HepG2 (cell line): ENCODE measurements at regions not wholly inside any gene's neighbourhood (a gene's known extent, or its start where the extent isn't known, plus 50 kb on each side); places are given as distances from the start of the nearest gene placed in this dataset.

Source experiments
- ATF7-NPFF ChIP-seq: sonication (generic); formaldehyde crosslinking; IDR thresholded peaks from 2 replicates; pipeline ENCODE4 v1.8.1; 2023; ENCODE audit warnings: mild to moderate bottlenecking, low read depth, missing genetic modification reagents, moderate library complexity
- CCAR2 ChIP-seq: fragments of 200-400 bp; formaldehyde crosslinking; optimal IDR thresholded peaks from 2 replicates; pipeline ENCODE3; 2018; ENCODE audit warnings: low read depth, mild to moderate bottlenecking, low read length, moderate library complexity
- IKZF4 ChIP-seq: sonication (generic); formaldehyde crosslinking; IDR thresholded peaks from 2 replicates; pipeline ENCODE4 v1.5.1; 2020; ENCODE audit warnings: borderline replicate concordance, mild to moderate bottlenecking, low read depth, missing genetic modification reagents; ENCODE audit errors: not compliant biosample characterization
- KLF6 ChIP-seq: IDR thresholded peaks from 2 replicates; pipeline ENCODE4 v1.8.0; 2016; ENCODE audit warnings: missing biosample characterization, missing genetic modification reagents
- KMT2A ChIP-seq: sonication (generic); formaldehyde crosslinking; IDR thresholded peaks from 2 replicates; pipeline ENCODE4 v1.4.0; 2020; ENCODE audit warnings: missing genetic modification reagents
- MAX ChIP-seq: IDR thresholded peaks from 2 replicates; pipeline ENCODE4 v1.6.1; 2012; ENCODE audit warnings: inconsistent platforms
- MZF1 ChIP-seq: sonication (generic); formaldehyde crosslinking; IDR thresholded peaks from 2 replicates; pipeline ENCODE4 v1.8.1; 2023; ENCODE audit warnings: mild to moderate bottlenecking, missing genetic modification reagents, borderline replicate concordance
- NCOR1 ChIP-seq: fragments of 200-600 bp; sonication (generic); IDR thresholded peaks from 2 replicates; pipeline ENCODE4 v1.7.0; 2017; ENCODE audit warnings: antibody characterized with exemption, low read length, borderline replicate concordance
- PAF1 ChIP-seq: IDR thresholded peaks from 2 replicates; pipeline ENCODE4 v1.6.1; 2016; ENCODE audit warnings: missing genetic modification reagents, missing compliant biosample characterization
- PATZ1 ChIP-seq: sonication (generic); formaldehyde crosslinking; IDR thresholded peaks from 2 replicates; pipeline ENCODE4 v1.4.0; 2020; ENCODE audit warnings: missing genetic modification reagents
- PAX8 ChIP-seq: sonication (generic); formaldehyde crosslinking; IDR thresholded peaks from 2 replicates; pipeline ENCODE4 v1.8.0; 2022; ENCODE audit warnings: mild to moderate bottlenecking, missing genetic modification reagents, borderline replicate concordance
- PHF5A ChIP-seq: IDR thresholded peaks from one replicate; pipeline ENCODE4 v1.6.1; 2018; ENCODE audit warnings: low read depth, missing genetic modification reagents; ENCODE audit not compliant: unreplicated experiment
- REXO4 ChIP-seq: sonication (generic); formaldehyde crosslinking; IDR thresholded peaks from 2 replicates; pipeline ENCODE4 v1.8.0; 2022; ENCODE audit warnings: missing genetic modification reagents, mild to moderate bottlenecking, borderline replicate concordance
- SRSF4 ChIP-seq: fragments of 200-400 bp; formaldehyde crosslinking; IDR thresholded peaks from one replicate; pipeline ENCODE4 v1.6.1; 2018; ENCODE audit warnings: mild to moderate bottlenecking, low read depth, low read length, moderate library complexity; ENCODE audit not compliant: poor library complexity, severe bottlenecking
- TBX2 ChIP-seq: sonication (generic); formaldehyde crosslinking; IDR thresholded peaks from 2 replicates; pipeline ENCODE4 v1.5.0; 2020; ENCODE audit warnings: missing genetic modification reagents, mild to moderate bottlenecking, borderline replicate concordance
- TCF12 ChIP-seq, 2 experiments: fragments of 450-650 bp in 1 of 2; sonication (generic) in 1 of 2; formaldehyde crosslinking in 1 of 2; IDR thresholded peaks; 2 replicates each; pipeline versions ENCODE4 v1.6.1 to v1.8.0; 2017 to 2022; ENCODE audit warnings: antibody characterized with exemption in 1 of 2, mild to moderate bottlenecking in 1 of 2, missing genetic modification reagents in 1 of 2, moderate library complexity in 1 of 2
- TRIM22 ChIP-seq: fragments of 450-650 bp; IDR thresholded peaks from 2 replicates; pipeline ENCODE4 v1.6.1; 2017
- UBTF ChIP-seq: sonication (generic); formaldehyde crosslinking; IDR thresholded peaks from 2 replicates; pipeline ENCODE4 v1.4.0; 2020; ENCODE audit warnings: mild to moderate bottlenecking, missing genetic modification reagents
- ZBTB38 ChIP-seq: sonication (generic); formaldehyde crosslinking; IDR thresholded peaks from 2 replicates; pipeline ENCODE4 v1.5.1; 2020; ENCODE audit warnings: mild to moderate bottlenecking, missing genetic modification reagents
- ZNF160 ChIP-seq: sonication (generic); formaldehyde crosslinking; IDR thresholded peaks from 2 replicates; pipeline ENCODE4 v1.8.0; 2022; ENCODE audit warnings: mild to moderate bottlenecking, inconsistent platforms, missing genetic modification reagents
- ZNF33A ChIP-seq: sonication (generic); formaldehyde crosslinking; IDR thresholded peaks from 2 replicates; pipeline ENCODE4 v1.5.1; 2020; ENCODE audit warnings: missing genetic modification reagents, mild to moderate bottlenecking, moderate library complexity, borderline replicate concordance
- ZNF670 ChIP-seq: sonication (generic); formaldehyde crosslinking; IDR thresholded peaks from 2 replicates; pipeline ENCODE4 v1.8.0; 2022; ENCODE audit warnings: mild to moderate bottlenecking, missing genetic modification reagents, borderline replicate concordance
- ZNF672 ChIP-seq: sonication (generic); formaldehyde crosslinking; IDR thresholded peaks from 2 replicates; pipeline ENCODE4 v1.8.1; 2022; ENCODE audit warnings: missing genetic modification reagents
- ZNF761 ChIP-seq: sonication (generic); formaldehyde crosslinking; conservative IDR thresholded peaks from 2 replicates; pipeline ENCODE4 v1.4.0; 2020; ENCODE audit warnings: mild to moderate bottlenecking, missing genetic modification reagents
- ZNF878 ChIP-seq: sonication (generic); formaldehyde crosslinking; IDR thresholded peaks from 2 replicates; pipeline ENCODE4 v1.8.1; 2023; ENCODE audit warnings: mild to moderate bottlenecking, missing genetic modification reagents, moderate library complexity
- ZSCAN9 ChIP-seq: IDR thresholded peaks from 2 replicates; pipeline ENCODE4 v1.6.1; 2016; ENCODE audit warnings: borderline replicate concordance

GRCh38 chr17:31798205-31798724, 60.8 kb downstream of the COPRS start (continued):
- TF ChIP-seq UBTF (CRISPR knock-in tag) (0 out of 2 replicates have a peak, but pooled peaks have one; percentile 13), CCAR2 (no peak), TCF12 (IDR thresholded peaks at IDR 0.05) (no peak), TCF12 (CRISPR knock-in tag; IDR thresholded peaks at IDR 0.05) (0 out of 2 replicates have a peak, but pooled peaks have one; percentile 8), SRSF4 (no peak), PATZ1 (no peak), ATF7-NPFF (CRISPR knock-in tag) (no peak), PHF5A (CRISPR knock-in tag) (no peak), TRIM22 (no peak), ZNF672 (no peak), NCOR1 (peak; percentile 48; the same call in 1 of the 2 replicates), KLF6 (no peak), PAF1 (CRISPR knock-in tag) (no peak), MZF1 (CRISPR knock-in tag) (no peak), ZNF670 (CRISPR knock-in tag) (peak; percentile 65; the same call in 1 of the 2 replicates), REXO4 (no peak), KMT2A (CRISPR knock-in tag) (no peak), PAX8 (no peak), ZSCAN9 (CRISPR knock-in tag) (no peak), MAX (peak; percentile 59; the same call in 1 of the 2 replicates), IKZF4 (no peak), ZBTB38 (CRISPR knock-in tag) (peak; percentile 60; the same call in 1 of the 2 replicates), ZNF878 (CRISPR knock-in tag) (no peak), ZNF160 (CRISPR knock-in tag) (no peak; the same call in 1 of the 2 replicates), TBX2 (CRISPR knock-in tag) (peak; percentile 71; the same call in 1 of the 2 replicates), ZNF761 (CRISPR knock-in tag) (no peak), ZNF33A (CRISPR knock-in tag) (no peak)
